Uterus (tissue), 2 donors: ENCODE measurements at regions not wholly inside any gene's neighbourhood (a gene's known extent, or its start where the extent isn't known, plus 50 kb on each side); places are given as distances from the start of the nearest gene placed in this dataset.

Source experiments
- CTCF ChIP-seq, 4 experiments: fragments of 200-600 bp in 2 of 4; fragments of 450-650 bp in 2 of 4; sonication (generic) in 2 of 4; IDR thresholded peaks; one replicate each; pipeline ENCODE4 v1.5.1; 2016 to 2019; ENCODE audit warnings: antibody characterized with exemption in 4 of 4, mild to moderate bottlenecking in 2 of 4, moderate library complexity in 1 of 4
- POLR2A ChIP-seq, 2 donors: fragments of 450-650 bp; IDR thresholded peaks; one replicate each; pipeline ENCODE4 v1.6.1; 2016; ENCODE audit warnings: antibody characterized with exemption in 2 of 2, mild to moderate bottlenecking in 1 of 2, moderate library complexity in 1 of 2

- no peak for TF ChIP-seq CTCF (IDR thresholded peaks at IDR 0.05)
- no peak for TF ChIP-seq POLR2A (IDR thresholded peaks at IDR 0.05)
Measured at GRCh38 chr13:62453761-62454160, 1038.1 kb upstream of the PCDH20 start.
